Fibroblast of lung (primary cell): ENCODE measurements at regions not wholly inside any gene's neighbourhood (a gene's known extent, or its start where the extent isn't known, plus 50 kb on each side); places are given as distances from the start of the nearest gene placed in this dataset.

Experiments
- DNase-seq, 2 donors: peaks; one replicate each; pipeline versions ENCODE4 v3.0.0 to v3.0.0-alpha.2; 2010; ENCODE audit warnings: low read depth in 2 of 2
- H2AFZ ChIP-seq: 2 replicates; pipeline ENCODE4 v1.5.1; 2012; ENCODE audit warnings: low read length, control low read depth, inconsistent platforms
- H3K27ac ChIP-seq: 2 replicates; pipeline ENCODE4 v1.5.1; 2011; ENCODE audit warnings: low read length, control low read depth; ENCODE audit not compliant: insufficient read depth
- H3K27me3 ChIP-seq: 2 replicates; pipeline ENCODE4 v1.5.1; 2011; ENCODE audit warnings: mild to moderate bottlenecking, low read length; ENCODE audit not compliant: control insufficient read depth, insufficient read depth
- H3K36me3 ChIP-seq: 2 replicates; pipeline ENCODE4 v1.5.1; 2011; ENCODE audit warnings: low read length; ENCODE audit not compliant: control insufficient read depth, insufficient read depth
- H3K4me1 ChIP-seq: 2 replicates; pipeline ENCODE4 v1.5.1; 2011; ENCODE audit warnings: low read length; ENCODE audit not compliant: control insufficient read depth, insufficient read depth; ENCODE audit errors: extremely low read depth
- H3K4me2 ChIP-seq: 2 replicates; pipeline ENCODE4 v1.5.1; 2011; ENCODE audit warnings: low read length, control low read depth; ENCODE audit not compliant: insufficient read depth; ENCODE audit errors: extremely low read depth
- H3K4me3 ChIP-seq, 4 experiments: fragments of 200-600 bp in 1 of 4; sonication (generic) in 1 of 4; replicated peaks in 1 of 4; 2 replicates each; pipeline ENCODE4 v1.5.1; 2011 to 2016; ENCODE audit warnings: low read length in 4 of 4, low read depth in 3 of 4, mild to moderate bottlenecking in 3 of 4, control low read depth in 2 of 4, inconsistent platforms in 1 of 4, mixed read lengths in 1 of 4; ENCODE audit not compliant: insufficient read depth in 1 of 4; ENCODE audit errors: control extremely low read depth in 1 of 4
- H3K79me2 ChIP-seq: 2 replicates; pipeline ENCODE4 v1.5.1; 2012; ENCODE audit warnings: mild to moderate bottlenecking, low read length, inconsistent platforms; ENCODE audit not compliant: control insufficient read depth, insufficient read depth
- H3K9ac ChIP-seq: 2 replicates; pipeline ENCODE4 v1.5.1; 2011; ENCODE audit warnings: mild to moderate bottlenecking, low read length, control low read depth; ENCODE audit not compliant: insufficient read depth
- H3K9me3 ChIP-seq: 2 replicates; pipeline ENCODE4 v1.5.1; 2012; ENCODE audit warnings: low read depth, low read length; ENCODE audit not compliant: control insufficient read depth, insufficient read depth
- H4K20me1 ChIP-seq: 2 replicates; pipeline ENCODE4 v1.5.1; 2011; ENCODE audit warnings: low read length; ENCODE audit not compliant: control insufficient read depth, insufficient read depth; ENCODE audit errors: extremely low read depth
- EZH2 ChIP-seq: IDR thresholded peaks from 2 replicates; pipeline ENCODE4 v1.5.1; 2012; ENCODE audit warnings: low read length, control low read depth, mild to moderate bottlenecking; ENCODE audit errors: missing control alignments
- TF ChIP-seq, protein P1 (sequence below), 2 donors: IDR thresholded peaks in 1 of 2; conservative IDR thresholded peaks in 1 of 2; 1 replicate in 1 of 2; 2 replicates in 1 of 2; pipeline ENCODE4 v1.5.1; 2011 to 2012; ENCODE audit warnings: low read length in 2 of 2, control low read depth in 1 of 2, inconsistent platforms in 1 of 2, low read depth in 1 of 2, mild to moderate bottlenecking in 1 of 2

DNA sequence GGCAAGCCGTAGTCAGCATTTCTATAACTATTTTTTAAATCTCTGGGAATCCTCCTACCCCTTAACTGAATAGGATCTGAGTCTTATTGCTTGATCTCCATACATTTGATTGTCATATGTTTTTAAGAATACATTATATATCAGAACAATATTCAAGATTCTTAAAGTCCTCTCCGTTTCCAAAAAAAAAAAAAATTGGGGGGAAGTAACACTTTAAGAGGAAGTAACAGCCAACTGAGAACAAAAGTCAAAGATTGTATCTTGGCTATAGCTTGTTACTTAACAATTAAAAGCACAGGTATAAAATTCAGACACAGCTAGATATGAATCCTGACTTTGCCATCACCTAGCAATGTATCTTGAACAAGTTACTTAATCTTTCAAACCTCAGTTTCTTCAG lies 169.9 kb upstream of the ADO start:
- Histone ChIP-seq H3K4me3 (no peak overlapping the region), H3K27me3 (no peaks in the 10 kb centered on the region), H2AFZ (no peak overlapping the region), H3K36me3 (no peaks in the 10 kb centered on the region), H3K9ac (no peak overlapping the region), H3K4me1 (peaks cover 14% of the 10 kb centered on the region), H3K4me2 (no peak overlapping the region), H3K27ac (no peak overlapping the region), H3K79me2 (no peaks in the 10 kb centered on the region), H3K9me3 (no peaks in the 10 kb centered on the region), H4K20me1 (no peaks in the 10 kb centered on the region)
- no peak for DNase-seq
- TF ChIP-seq EZH2: no peak

DNA sequence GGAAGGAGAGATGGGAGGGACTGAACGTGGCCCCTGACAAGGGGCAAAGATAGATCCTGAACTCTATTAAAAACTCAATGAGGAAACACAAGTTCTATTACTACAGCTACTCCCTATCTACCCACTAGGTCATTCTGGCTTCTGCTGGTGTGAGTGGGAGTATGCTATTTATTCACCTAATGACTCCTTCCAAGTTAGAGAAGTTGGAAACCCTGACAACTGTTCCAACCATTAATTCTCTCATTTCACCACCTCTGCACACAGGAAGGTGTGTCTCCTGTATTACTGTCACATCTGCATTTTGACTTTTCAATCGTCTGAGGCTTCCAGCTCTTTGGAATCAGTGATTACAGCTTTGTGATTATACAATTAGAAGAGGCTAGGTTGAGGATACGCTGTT lies 169.4 kb upstream of the ADO start:
- H3K27ac ChIP-seq: no peak overlapping the region
- no peaks in the 10 kb centered on the region for H4K20me1 ChIP-seq
- H3K4me2 ChIP-seq: no peak overlapping the region
- H3K9ac ChIP-seq: no peak overlapping the region
- H3K4me3 ChIP-seq: no peak overlapping the region
- no peaks in the 10 kb centered on the region for H3K27me3 ChIP-seq
- TF ChIP-seq, protein P1, sequence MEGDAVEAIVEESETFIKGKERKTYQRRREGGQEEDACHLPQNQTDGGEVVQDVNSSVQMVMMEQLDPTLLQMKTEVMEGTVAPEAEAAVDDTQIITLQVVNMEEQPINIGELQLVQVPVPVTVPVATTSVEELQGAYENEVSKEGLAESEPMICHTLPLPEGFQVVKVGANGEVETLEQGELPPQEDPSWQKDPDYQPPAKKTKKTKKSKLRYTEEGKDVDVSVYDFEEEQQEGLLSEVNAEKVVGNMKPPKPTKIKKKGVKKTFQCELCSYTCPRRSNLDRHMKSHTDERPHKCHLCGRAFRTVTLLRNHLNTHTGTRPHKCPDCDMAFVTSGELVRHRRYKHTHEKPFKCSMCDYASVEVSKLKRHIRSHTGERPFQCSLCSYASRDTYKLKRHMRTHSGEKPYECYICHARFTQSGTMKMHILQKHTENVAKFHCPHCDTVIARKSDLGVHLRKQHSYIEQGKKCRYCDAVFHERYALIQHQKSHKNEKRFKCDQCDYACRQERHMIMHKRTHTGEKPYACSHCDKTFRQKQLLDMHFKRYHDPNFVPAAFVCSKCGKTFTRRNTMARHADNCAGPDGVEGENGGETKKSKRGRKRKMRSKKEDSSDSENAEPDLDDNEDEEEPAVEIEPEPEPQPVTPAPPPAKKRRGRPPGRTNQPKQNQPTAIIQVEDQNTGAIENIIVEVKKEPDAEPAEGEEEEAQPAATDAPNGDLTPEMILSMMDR (conservative IDR thresholded peaks at IDR 0.05 in 1 of 2, IDR thresholded peaks at IDR 0.05 in 1 of 2; ENCODE audit: low read depth in 1 of 2, low read length in 2 of 2): no peak
- no peak for TF ChIP-seq EZH2
- DNase-seq: peak in 1 of 2 donors; percentile 34
- H3K9me3 ChIP-seq: no peaks in the 10 kb centered on the region
- H3K79me2 ChIP-seq: no peaks in the 10 kb centered on the region
- H3K36me3 ChIP-seq: no peaks in the 10 kb centered on the region
- H2AFZ ChIP-seq: no peak overlapping the region
- peaks cover 14% of the 10 kb centered on the region for H3K4me1 ChIP-seq

DNA sequence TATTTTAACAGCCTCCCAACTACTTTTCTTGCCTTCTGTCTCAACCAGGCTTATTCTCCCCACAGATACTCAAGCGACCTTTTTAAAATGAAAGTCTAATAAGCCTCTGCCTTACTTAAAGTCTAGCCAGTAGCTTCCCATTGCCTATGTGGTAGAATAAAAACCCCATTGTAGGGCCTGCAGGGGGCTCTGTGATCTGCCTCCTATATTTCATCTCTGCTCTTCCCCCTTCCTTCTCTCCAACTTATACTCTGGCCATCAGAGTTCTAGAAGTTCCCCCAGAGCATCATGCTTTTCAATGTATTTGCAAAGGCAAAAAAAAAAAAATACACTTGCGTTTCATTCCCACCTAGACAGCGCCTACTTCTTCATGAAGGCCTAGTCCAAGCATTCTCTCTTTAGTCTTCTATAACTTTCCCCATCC lies 167.7 kb upstream of the ADO start:
- Histone ChIP-seq H2AFZ (peak overlapping the region; percentile 95), H3K9ac (no peak overlapping the region), H3K4me2 (peak overlapping the region; percentile 69)

More for the DNA sequence above, 167.7 kb upstream of the ADO start:
- Histone ChIP-seq H3K27me3 (no peaks in the 10 kb centered on the region), H3K27ac (peak overlapping the region; percentile 69), H3K79me2 (no peaks in the 10 kb centered on the region), H3K36me3 (no peaks in the 10 kb centered on the region), H3K9me3 (no peaks in the 10 kb centered on the region), H3K4me3 (peak overlapping the region; percentile 9 to 51 (median 36)), H3K4me1 (peaks cover 14% of the 10 kb centered on the region), H4K20me1 (no peaks in the 10 kb centered on the region)
- TF ChIP-seq, protein P1 (conservative IDR thresholded peaks at IDR 0.05 in 1 of 2, IDR thresholded peaks at IDR 0.05 in 1 of 2; ENCODE audit: low read depth in 1 of 2, low read length in 2 of 2): peak; percentile 31 to 46
- TF ChIP-seq EZH2: no peak
- peak in 1 of 2 donors; percentile 42 for DNase-seq
